Skeletal muscle satellite cell (primary cell): ENCODE measurements at regions not wholly inside any gene's neighbourhood (a gene's known extent, or its start where the extent isn't known, plus 50 kb on each side); places are given as distances from the start of the nearest gene placed in this dataset.
"Not testable (repeated sequence)": the region's sequence is repeated elsewhere in the genome, so short reads cannot be mapped to it uniquely, and the experiment has no call there.

Experiments
- H3K27me3 ChIP-seq: 2 replicates; pipeline ENCODE4 v1.7.0; 2013; ENCODE audit warnings: low read length; ENCODE audit not compliant: control insufficient read depth, insufficient read depth
- H3K36me3 ChIP-seq: 2 replicates; pipeline ENCODE4 v1.7.0; 2013; ENCODE audit warnings: mild to moderate bottlenecking, control low read depth, low read length; ENCODE audit not compliant: insufficient read depth
- H3K4me1 ChIP-seq: 2 replicates; pipeline ENCODE4 v1.7.0; 2013; ENCODE audit warnings: low read length; ENCODE audit not compliant: control insufficient read depth, insufficient read depth
- H3K4me2 ChIP-seq: 2 replicates; pipeline ENCODE4 v1.7.0; 2013; ENCODE audit warnings: mild to moderate bottlenecking, low read length
- H3K4me3 ChIP-seq: 2 replicates; pipeline ENCODE4 v1.7.0; 2013; ENCODE audit warnings: low read length
- H3K9ac ChIP-seq: 2 replicates; pipeline ENCODE4 v1.7.0; 2013; ENCODE audit warnings: mild to moderate bottlenecking, low read depth, low read length, moderate library complexity
- H3K9me3 ChIP-seq: replicated peaks from 2 replicates; pipeline ENCODE4 v1.7.0; 2013; ENCODE audit warnings: mild to moderate bottlenecking, control low read depth, low read length

DNA sequence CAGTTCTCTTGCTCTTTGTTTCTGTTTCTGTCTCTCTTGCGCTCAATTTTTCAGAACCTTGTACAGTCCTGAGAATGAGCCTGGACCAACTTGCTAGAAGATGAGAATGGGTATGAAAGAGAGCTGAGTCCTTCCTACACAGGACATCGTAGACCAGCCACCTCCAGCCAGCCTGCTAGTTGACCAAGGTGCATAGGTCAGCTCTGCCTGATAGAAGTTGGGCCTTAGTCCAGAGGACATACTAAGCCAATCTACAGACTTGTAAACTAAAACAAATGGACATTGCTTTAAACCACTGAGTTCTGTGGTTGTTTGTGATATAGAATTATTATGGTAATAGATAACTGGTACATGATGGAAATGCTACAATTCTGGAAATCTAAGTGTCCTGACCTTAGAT is 236.4 kb upstream of the ZFP64 start:
- H3K4me1 ChIP-seq, result no peaks in the 10 kb centered on the region
- H3K4me2 ChIP-seq, result no peak overlapping the region
- H3K9me3 ChIP-seq, result no peaks in the 10 kb centered on the region
- no peak overlapping the region for H3K9ac ChIP-seq
- H3K4me3 ChIP-seq, result no peak overlapping the region
- H3K27me3 ChIP-seq, result no peaks in the 10 kb centered on the region
- H3K36me3 ChIP-seq, result no peaks in the 10 kb centered on the region

DNA sequence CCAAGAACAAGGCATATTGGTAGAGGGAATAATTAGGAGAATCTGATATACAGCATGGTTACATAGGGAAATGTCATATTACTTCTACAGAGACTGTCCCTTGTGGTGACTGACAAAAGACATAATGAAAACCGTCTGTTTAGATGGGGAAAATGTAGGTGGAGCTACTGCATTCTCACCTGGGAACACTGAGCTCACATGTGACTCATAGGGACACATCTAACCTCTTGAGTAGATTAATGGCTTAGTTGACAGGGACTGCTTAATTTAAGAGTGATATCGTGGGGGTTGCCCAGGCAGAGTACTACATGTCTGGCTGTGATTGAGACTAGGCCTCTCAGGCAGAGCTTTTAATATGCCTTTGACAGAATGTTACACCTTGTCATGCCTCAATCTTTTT is 235.3 kb upstream of the ZFP64 start:
- no peaks in the 10 kb centered on the region for H3K4me1 ChIP-seq
- H3K9ac ChIP-seq, result no peak overlapping the region
- H3K9me3 ChIP-seq, result no peaks in the 10 kb centered on the region
- no peaks in the 10 kb centered on the region for H3K27me3 ChIP-seq
- H3K36me3 ChIP-seq, result no peaks in the 10 kb centered on the region
- no peak overlapping the region for H3K4me2 ChIP-seq
- H3K4me3 ChIP-seq, result no peak overlapping the region

GRCh38 chr20:52425701-52426100 is 234.1 kb upstream of the ZFP64 start:
- Histone ChIP-seq H3K4me3 (no peak overlapping the region), H3K9me3 (no peaks in the 10 kb centered on the region), H3K9ac (no peak overlapping the region), H3K27me3 (no peaks in the 10 kb centered on the region), H3K4me2 (no peak overlapping the region), H3K4me1 (no peaks in the 10 kb centered on the region), H3K36me3 (no peaks in the 10 kb centered on the region)

GRCh38 chr20:52425253-52425652 is 233.7 kb upstream of the ZFP64 start:
- H3K36me3 ChIP-seq, result no peaks in the 10 kb centered on the region
- H3K4me2 ChIP-seq, result no peak overlapping the region
- H3K9me3 ChIP-seq, result no peaks in the 10 kb centered on the region
- no peaks in the 10 kb centered on the region for H3K4me1 ChIP-seq
- no peak overlapping the region for H3K9ac ChIP-seq
- H3K4me3 ChIP-seq, result no peak overlapping the region
- H3K27me3 ChIP-seq, result no peaks in the 10 kb centered on the region

- not testable (repeated sequence) for H3K4me1 ChIP-seq, H3K4me2 ChIP-seq, H3K9ac ChIP-seq, H3K4me3 ChIP-seq, H3K36me3 ChIP-seq, H3K9me3 ChIP-seq, H3K27me3 ChIP-seq
Measured at GRCh38 chr20:52424357-52424942, 232.9 kb upstream of the ZFP64 start.

- not testable (repeated sequence) for H3K4me1 ChIP-seq, H3K9me3 ChIP-seq, H3K27me3 ChIP-seq, H3K4me2 ChIP-seq, H3K4me3 ChIP-seq, H3K36me3 ChIP-seq, H3K9ac ChIP-seq
Measured at GRCh38 chr20:52423536-52424140, 232.1 kb upstream of the ZFP64 start.

DNA sequence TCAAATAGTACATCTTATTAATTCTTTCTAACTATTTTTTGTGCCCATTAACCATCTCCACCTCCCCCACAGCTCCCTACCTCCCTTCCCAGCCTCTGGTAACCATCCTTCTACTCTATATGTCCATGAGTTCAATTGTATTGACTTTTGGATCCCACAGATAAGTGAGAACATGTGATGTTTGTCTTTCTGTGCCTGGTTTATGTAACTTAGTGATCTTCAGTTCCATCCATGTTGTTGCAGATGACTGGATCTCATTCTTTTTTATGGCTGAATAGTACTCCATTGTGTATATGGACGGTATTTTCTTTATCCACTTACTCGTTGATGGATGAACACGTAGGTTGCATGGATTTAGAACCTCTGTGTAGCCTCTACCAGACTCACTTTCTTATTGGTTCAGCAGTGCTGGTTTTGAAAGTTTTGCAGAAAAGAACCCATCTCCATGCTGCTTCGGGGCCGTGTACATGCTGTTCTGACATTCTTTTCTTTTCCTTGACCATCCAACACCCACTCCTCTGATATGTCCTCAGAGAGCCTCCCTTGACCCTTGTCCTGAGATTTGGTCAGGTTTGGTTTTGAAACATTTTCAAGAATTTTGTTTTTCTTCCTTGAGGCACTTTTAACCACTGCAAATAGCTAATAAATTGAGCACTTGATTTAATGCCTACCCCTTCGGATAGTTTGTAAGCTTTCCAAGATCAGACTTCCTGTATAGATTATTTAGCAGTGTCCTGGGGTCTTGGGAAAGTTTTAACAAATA is 231.2 kb upstream of the ZFP64 start:
- no peaks in the 10 kb centered on the region for H3K4me1 ChIP-seq
- H3K4me3 ChIP-seq, result no peak overlapping the region
- H3K9ac ChIP-seq, result no peak overlapping the region
- H3K36me3 ChIP-seq, result no peaks in the 10 kb centered on the region
- H3K9me3 ChIP-seq, result no peaks in the 10 kb centered on the region
- H3K4me2 ChIP-seq, result no peak overlapping the region
- no peaks in the 10 kb centered on the region for H3K27me3 ChIP-seq

DNA sequence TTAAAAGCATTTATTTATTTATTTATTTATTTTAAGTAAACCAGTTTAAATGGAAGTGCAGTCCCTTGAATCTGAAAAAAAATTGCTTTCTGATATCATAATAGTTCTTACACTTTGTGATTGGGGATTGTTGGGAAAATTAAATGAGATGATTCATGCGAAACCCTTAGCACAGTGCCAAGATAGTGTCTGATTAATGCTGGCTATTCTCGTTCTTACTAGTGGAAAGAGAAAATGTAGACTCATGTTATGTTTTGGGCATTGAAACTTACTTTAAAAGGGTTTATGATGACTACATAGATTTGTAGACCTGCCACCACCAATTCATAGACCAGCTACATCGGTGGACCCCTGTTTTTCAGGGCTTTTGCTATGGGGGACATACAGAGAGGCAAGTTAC is 229.2 kb upstream of the ZFP64 start:
- Histone ChIP-seq H3K36me3 (no peaks in the 10 kb centered on the region), H3K4me3 (no peak overlapping the region)

GRCh38 chr20:52419205-52419604 is 227.6 kb upstream of the ZFP64 start:
- Histone ChIP-seq H3K9me3 (no peaks in the 10 kb centered on the region), H3K4me3 (no peak overlapping the region), H3K4me2 (no peak overlapping the region), H3K27me3 (no peaks in the 10 kb centered on the region), H3K4me1 (no peaks in the 10 kb centered on the region), H3K36me3 (no peaks in the 10 kb centered on the region), H3K9ac (no peak overlapping the region)

More for the DNA sequence above, 229.2 kb upstream of the ZFP64 start:
- no peaks in the 10 kb centered on the region for H3K9me3 ChIP-seq
- no peaks in the 10 kb centered on the region for H3K27me3 ChIP-seq
- H3K4me2 ChIP-seq, result no peak overlapping the region
- no peak overlapping the region for H3K9ac ChIP-seq
- no peaks in the 10 kb centered on the region for H3K4me1 ChIP-seq

- Histone ChIP-seq H3K9me3 (no peaks in the 10 kb centered on the region), H3K27me3 (no peaks in the 10 kb centered on the region), H3K4me3 (no peak overlapping the region), H3K4me1 (no peaks in the 10 kb centered on the region), H3K36me3 (no peaks in the 10 kb centered on the region), H3K4me2 (no peak overlapping the region), H3K9ac (no peak overlapping the region)
Measured at GRCh38 chr20:52416953-52417352, 225.4 kb upstream of the ZFP64 start.

DNA sequence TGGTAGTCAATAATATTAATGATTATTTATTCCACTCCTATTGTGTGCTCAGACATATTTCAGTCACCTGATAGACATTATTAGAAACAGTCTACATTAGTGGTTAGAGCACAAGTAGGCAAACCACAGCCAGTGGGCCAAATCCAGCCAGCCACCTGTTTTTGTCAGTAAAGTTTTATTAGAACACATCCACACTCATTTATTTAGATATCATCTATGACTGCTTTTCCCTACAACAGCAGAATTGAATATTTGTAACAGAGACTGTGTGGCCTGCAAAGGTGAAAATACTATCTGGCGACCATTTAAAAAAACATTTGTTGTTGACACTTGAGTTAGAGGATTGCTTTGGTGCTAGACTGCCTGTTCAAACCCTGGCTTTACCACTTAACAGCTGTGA is 220.0 kb upstream of the ZFP64 start:
- H3K4me1 ChIP-seq, result no peaks in the 10 kb centered on the region

GRCh38 chr20:52410731-52411234 is 219.2 kb upstream of the ZFP64 start:
- Histone ChIP-seq H3K4me2 (no peak overlapping the region), H3K4me3 (no peak overlapping the region), H3K9ac (no peak overlapping the region), H3K27me3 (no peaks in the 10 kb centered on the region), H3K4me1 (no peaks in the 10 kb centered on the region), H3K9me3 (no peaks in the 10 kb centered on the region), H3K36me3 (no peaks in the 10 kb centered on the region)

More for the DNA sequence above, 220.0 kb upstream of the ZFP64 start:
- Histone ChIP-seq H3K4me2 (no peak overlapping the region), H3K27me3 (no peaks in the 10 kb centered on the region), H3K9ac (no peak overlapping the region), H3K9me3 (no peaks in the 10 kb centered on the region), H3K4me3 (no peak overlapping the region), H3K36me3 (no peaks in the 10 kb centered on the region)
